NCI-H345 (cell line): ENCODE measurements at regions not wholly inside any gene's neighbourhood (a gene's known extent, or its start where the extent isn't known, plus 50 kb on each side); places are given as distances from the start of the nearest gene placed in this dataset.
A peak's percentile ranks its signal among the peaks of the same experiment; 100 is the strongest.
"Not testable (repeated sequence)": the region's sequence is repeated elsewhere in the genome, so short reads cannot be mapped to it uniquely, and the experiment has no call there.

ENCODE experiments used
- DNase-seq: peaks from one replicate; lab custom pipeline; 2025; lab: John Stamatoyannopoulos, UW

- DNase-seq = no peak
Measured at GRCh38 chr6:144921206-144921975, 636.3 kb downstream of the UTRN start.

- DNase-seq = no peak
Measured at GRCh38 chr6:144922120-144922722, 637.1 kb downstream of the UTRN start.

- not testable (repeated sequence) for DNase-seq
Measured at GRCh38 chr6:144922771-144923490, 637.8 kb downstream of the UTRN start.

GRCh38 chr6:144923491-144923787, 638.3 kb downstream of the UTRN start:
- not testable (repeated sequence) for DNase-seq

GRCh38 chr6:144928847-144929246, 643.7 kb downstream of the UTRN start:
- DNase-seq = no peak

GRCh38 chr6:144929262-144929661, 644.1 kb downstream of the UTRN start:
- DNase-seq = no peak

- DNase-seq = peak; percentile 8
Measured at GRCh38 chr6:144931172-144932035, 646.3 kb downstream of the UTRN start.

- no peak for DNase-seq
Measured at GRCh38 chr6:144932621-144933020, 647.5 kb downstream of the UTRN start.

- DNase-seq = no peak
Measured at GRCh38 chr6:144935181-144935580, 650.0 kb downstream of the UTRN start.

- no peak for DNase-seq
Measured at GRCh38 chr6:144935661-144936060, 650.5 kb downstream of the UTRN start.

GRCh38 chr6:144936764-144937163, 651.6 kb downstream of the UTRN start:
- no peak for DNase-seq

- no peak for DNase-seq
Measured at GRCh38 chr6:144939921-144940320, 654.8 kb downstream of the UTRN start.

- no peak for DNase-seq
Measured at GRCh38 chr6:144944106-144944505, 659.0 kb downstream of the UTRN start.

- DNase-seq = no peak
Measured at GRCh38 chr6:144947398-144947976, 662.4 kb downstream of the UTRN start.

- no peak for DNase-seq
Measured at GRCh38 chr6:144951730-144952437, 666.7 kb downstream of the UTRN start.

- DNase-seq = no peak
Measured at GRCh38 chr6:144952456-144953240, 667.5 kb downstream of the UTRN start.

- no peak for DNase-seq
Measured at GRCh38 chr6:144953552-144954240, 668.6 kb downstream of the UTRN start.

- DNase-seq = no peak
Measured at GRCh38 chr6:144954241-144954556, 669.1 kb downstream of the UTRN start.

GRCh38 chr6:144955392-144955791, 670.3 kb downstream of the UTRN start:
- DNase-seq = no peak

GRCh38 chr6:144955859-144956258, 670.7 kb downstream of the UTRN start:
- no peak for DNase-seq
